CD14-positive monocyte (primary cell): ENCODE measurements at regions not wholly inside any gene's neighbourhood (a gene's known extent, or its start where the extent isn't known, plus 50 kb on each side); places are given as distances from the start of the nearest gene placed in this dataset.

Experiments
- DNase-seq, 3 donors: peaks; one replicate each; pipeline ENCODE4 v3.0.0-alpha.2; 2011 to 2022
- H2AFZ ChIP-seq: 2 replicates; pipeline ENCODE4 v1.6.0; 2012; ENCODE audit warnings: mild to moderate bottlenecking, low read depth, low read length, inconsistent platforms; ENCODE audit not compliant: insufficient read depth, poor library complexity, severe bottlenecking
- H3K27ac ChIP-seq, 2 donors: 1 replicate in 1 of 2; 2 replicates in 1 of 2; pipeline ENCODE4 v1.5.1; 2012 to 2013; ENCODE audit warnings: low read length in 2 of 2, control low read depth in 1 of 2, inconsistent platforms in 1 of 2, low read depth in 1 of 2, mild to moderate bottlenecking in 1 of 2
- H3K27me3 ChIP-seq, 2 donors: one replicate each; pipeline versions ENCODE4 v1.6.0 to v1.6.1; 2011 to 2013; ENCODE audit warnings: low read length in 2 of 2; ENCODE audit not compliant: control insufficient read depth in 2 of 2, insufficient read depth in 2 of 2
- H3K36me3 ChIP-seq, 2 donors: replicated peaks in 1 of 2; 1 replicate in 1 of 2; 2 replicates in 1 of 2; pipeline versions ENCODE4 v1.5.1 to v1.6.1; 2012 to 2013; ENCODE audit warnings: low read length in 2 of 2, control low read depth in 1 of 2, inconsistent platforms in 1 of 2, mild to moderate bottlenecking in 1 of 2; ENCODE audit not compliant: insufficient read depth in 2 of 2, control insufficient read depth in 1 of 2
- H3K4me1 ChIP-seq, 2 donors: 1 replicate in 1 of 2; 2 replicates in 1 of 2; pipeline versions ENCODE4 v1.5.1 to v1.6.1; 2012 to 2013; ENCODE audit warnings: low read length in 2 of 2, control low read depth in 1 of 2, inconsistent platforms in 1 of 2, mild to moderate bottlenecking in 1 of 2, moderate library complexity in 1 of 2; ENCODE audit not compliant: insufficient read depth in 2 of 2, control insufficient read depth in 1 of 2
- H3K4me2 ChIP-seq: replicated peaks from 2 replicates; pipeline ENCODE3; 2012; ENCODE audit warnings: low read length, moderate library complexity, mild to moderate bottlenecking; ENCODE audit not compliant: poor library complexity, severe bottlenecking; ENCODE audit errors: extremely low read depth
- H3K4me3 ChIP-seq, 3 experiments: fragments of 200-600 bp in 1 of 3; sonication (generic) in 1 of 3; replicated peaks in 1 of 3; 1 replicate in 2 of 3; 2 replicates in 1 of 3; pipeline ENCODE4 v1.5.1; 2011 to 2013; ENCODE audit warnings: low read length in 3 of 3, mild to moderate bottlenecking in 3 of 3, control low read depth in 2 of 3, low read depth in 2 of 3, inconsistent platforms in 1 of 3, moderate library complexity in 1 of 3
- H3K79me2 ChIP-seq: 2 replicates; pipeline ENCODE4 v1.6.0; 2012; ENCODE audit warnings: mild to moderate bottlenecking, control low read depth, inconsistent platforms, low read length, moderate library complexity; ENCODE audit not compliant: insufficient read depth
- H3K9ac ChIP-seq: 2 replicates; pipeline ENCODE4 v1.6.0; 2017; ENCODE audit warnings: low read length, mild to moderate bottlenecking; ENCODE audit not compliant: insufficient read depth, poor library complexity, severe bottlenecking
- H3K9me3 ChIP-seq, 2 donors: replicated peaks in 1 of 2; 1 replicate in 1 of 2; 2 replicates in 1 of 2; pipeline versions ENCODE4 v1.5.1 to v1.6.1; 2012 to 2013; ENCODE audit warnings: low read length in 2 of 2, control low read depth in 1 of 2; ENCODE audit not compliant: control insufficient read depth in 1 of 2, insufficient read depth in 1 of 2
- H4K20me1 ChIP-seq: 2 replicates; pipeline ENCODE4 v1.6.0; 2012; ENCODE audit warnings: mild to moderate bottlenecking, low read length, control low read depth, moderate library complexity; ENCODE audit not compliant: insufficient read depth
- H3K27ac Mint-ChIP-seq, 7 donors: one replicate each; pipeline ENCODE4 v1.8.0; 2020; ENCODE audit warnings: mild to moderate bottlenecking in 7 of 7, mixed read lengths in 7 of 7, moderate library complexity in 6 of 7, inconsistent platforms in 2 of 7
- H3K27me3 Mint-ChIP-seq, 3 donors: one replicate each; pipeline ENCODE4 v1.8.0; 2021 to 2022; ENCODE audit warnings: low read depth in 3 of 3, mild to moderate bottlenecking in 3 of 3, mixed read lengths in 3 of 3, moderate library complexity in 3 of 3, inconsistent platforms in 1 of 3
- H3K36me3 Mint-ChIP-seq, 2 donors: one replicate each; pipeline ENCODE4 v1.8.0; 2020; ENCODE audit warnings: mixed read lengths in 2 of 2, inconsistent platforms in 1 of 2, mild to moderate bottlenecking in 1 of 2
- H3K4me1 Mint-ChIP-seq: one replicate; pipeline ENCODE4 v1.8.0; 2020; ENCODE audit warnings: mild to moderate bottlenecking, mixed read lengths
- H3K4me3 Mint-ChIP-seq, 2 donors: one replicate each; pipeline ENCODE4 v1.8.0; 2020; ENCODE audit warnings: mild to moderate bottlenecking in 2 of 2, mixed read lengths in 2 of 2, moderate library complexity in 1 of 2
- H3K9me3 Mint-ChIP-seq, 7 donors: one replicate each; pipeline ENCODE4 v1.8.0; 2020 to 2022; ENCODE audit warnings: mixed read lengths in 7 of 7, mild to moderate bottlenecking in 6 of 7, moderate library complexity in 6 of 7, inconsistent platforms in 2 of 7
- CTCF ChIP-seq: fragments of 200-600 bp; IDR thresholded peaks from one replicate; pipeline ENCODE4 v1.8.0; 2022; ENCODE audit warnings: antibody characterized with exemption, mild to moderate bottlenecking
- WGBS: methylation state at CpG from one replicate; pipeline ENCODE4 v1.1.5; 2013; ENCODE audit warnings: missing lambda C conversion rate; ENCODE audit not compliant: insufficient coverage; 5-methylcytosine and 5-hydroxymethylcytosine counted together
- intact Hi-C, 2 donors: fragments of 100-400 bp; cut with micrococcal nuclease; formaldehyde crosslinking; loops; one replicate each; pipeline versions ENCODE4 v1.15.0 to v1.15.1; 2023

DNA sequence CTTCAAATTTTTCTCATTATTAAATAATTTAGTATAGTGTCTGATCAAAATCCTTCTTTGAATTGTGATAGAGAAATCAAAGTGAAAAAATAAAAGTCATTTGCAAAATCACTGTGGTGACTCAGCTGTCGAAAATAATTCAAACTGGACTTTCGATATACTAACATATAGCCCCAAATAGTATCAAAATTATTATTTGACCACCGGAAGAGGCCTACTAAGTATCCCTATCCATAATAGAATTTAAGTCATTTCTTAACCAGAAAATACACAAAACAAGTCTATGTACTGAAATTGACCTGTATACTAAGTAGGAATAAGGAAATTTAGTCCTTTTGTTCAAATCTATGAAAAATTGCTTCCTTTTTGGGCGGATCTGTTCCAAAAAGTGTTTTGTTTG lies 180.7 kb downstream of the MRPL39 start:
- Mint-ChIP-seq H3K36me3 (no peaks in the 10 kb centered on the region), H3K27me3 (peaks cover 0 to 2% (median 0%) of the 10 kb centered on the region in 3 donors), H3K4me1 (peaks cover 2% of the 10 kb centered on the region), H3K9me3 (no peaks in the 10 kb centered on the region), H3K4me3 (no peak overlapping the region), H3K27ac (no peak overlapping the region)
- H3K27me3 ChIP-seq: no peaks in the 10 kb centered on the region
- no peak overlapping the region for H3K4me2 ChIP-seq
- no peak overlapping the region for H3K27ac ChIP-seq
- peaks cover 0 to 2% of the 10 kb centered on the region in 2 donors for H3K4me1 ChIP-seq
- H3K79me2 ChIP-seq: no peaks in the 10 kb centered on the region
- H3K9ac ChIP-seq: no peak overlapping the region
- intact Hi-C loops: no loop called here
- no peak overlapping the region for H2AFZ ChIP-seq
- no peaks in the 10 kb centered on the region for H3K9me3 ChIP-seq
- no peaks in the 10 kb centered on the region for H3K36me3 ChIP-seq
- H3K4me3 ChIP-seq: no peak overlapping the region
- no peak for DNase-seq
- TF ChIP-seq CTCF: no peak
- no CpG with 5 or more reads among the region's 4 CpGs for WGBS
- H4K20me1 ChIP-seq: no peaks in the 10 kb centered on the region

- no peaks in the 10 kb centered on the region for H3K36me3 Mint-ChIP-seq
- H3K36me3 ChIP-seq: no peaks in the 10 kb centered on the region
- no peak overlapping the region for H3K4me2 ChIP-seq
- no peaks in the 10 kb centered on the region for H3K79me2 ChIP-seq
- H3K9me3 ChIP-seq: no peaks in the 10 kb centered on the region
- no peak overlapping the region for H3K4me3 ChIP-seq
- H3K9ac ChIP-seq: no peak overlapping the region
- H2AFZ ChIP-seq: no peak overlapping the region
- no peak overlapping the region for H3K4me3 Mint-ChIP-seq
- no peaks in the 10 kb centered on the region for H3K9me3 Mint-ChIP-seq
- intact Hi-C loops: no loop called here
- H3K4me1 ChIP-seq: peaks cover 0 to 7% of the 10 kb centered on the region in 2 donors
- H3K27ac Mint-ChIP-seq: no peak overlapping the region
- DNase-seq: no peak
- peaks cover 0 to 2% (median 0%) of the 10 kb centered on the region in 3 donors for H3K27me3 Mint-ChIP-seq
- H3K27ac ChIP-seq: no peak overlapping the region
- peaks cover 9% of the 10 kb centered on the region for H3K4me1 Mint-ChIP-seq
- no peaks in the 10 kb centered on the region for H3K27me3 ChIP-seq
- WGBS: no CpG with 5 or more reads among the region's 2 CpGs
- no peak for TF ChIP-seq CTCF
- H4K20me1 ChIP-seq: no peaks in the 10 kb centered on the region
These were observed 182.1 kb downstream of the MRPL39 start for GRCh38 chr21:25425156-25425555.
